Muscle of leg (tissue), 3 donors: ENCODE measurements at regions not wholly inside any gene's neighbourhood (a gene's known extent, or its start where the extent isn't known, plus 50 kb on each side); places are given as distances from the start of the nearest gene placed in this dataset.

Source experiments
- DNase-seq: peaks from one replicate; pipeline ENCODE4 v3.0.0; 2013
- H3K27ac ChIP-seq: one replicate; pipeline ENCODE4 v1.5.1; 2013; ENCODE audit warnings: mild to moderate bottlenecking, low read length, control low read depth
- H3K27me3 ChIP-seq: one replicate; pipeline ENCODE4 v1.6.1; 2013; ENCODE audit warnings: low read length; ENCODE audit not compliant: control insufficient read depth, insufficient read depth
- H3K36me3 ChIP-seq: one replicate; pipeline ENCODE4 v1.6.1; 2013; ENCODE audit warnings: low read length; ENCODE audit not compliant: control insufficient read depth, insufficient read depth
- H3K4me1 ChIP-seq: one replicate; pipeline ENCODE4 v1.6.1; 2013; ENCODE audit warnings: low read length; ENCODE audit not compliant: control insufficient read depth, insufficient read depth
- H3K4me3 ChIP-seq: one replicate; pipeline ENCODE4 v1.5.1; 2013; ENCODE audit warnings: low read length, control low read depth
- H3K9me3 ChIP-seq: replicated peaks from 2 replicates; pipeline ENCODE4 v1.6.1; 2013; ENCODE audit warnings: low read depth, low read length; ENCODE audit not compliant: control insufficient read depth
- whole genome bisulfite sequencing: methylation state at CpG from one replicate; pipeline ENCODE4 v1.1.5; 2013; ENCODE audit warnings: missing lambda C conversion rate; ENCODE audit not compliant: insufficient coverage; 5-methylcytosine and 5-hydroxymethylcytosine counted together

DNA sequence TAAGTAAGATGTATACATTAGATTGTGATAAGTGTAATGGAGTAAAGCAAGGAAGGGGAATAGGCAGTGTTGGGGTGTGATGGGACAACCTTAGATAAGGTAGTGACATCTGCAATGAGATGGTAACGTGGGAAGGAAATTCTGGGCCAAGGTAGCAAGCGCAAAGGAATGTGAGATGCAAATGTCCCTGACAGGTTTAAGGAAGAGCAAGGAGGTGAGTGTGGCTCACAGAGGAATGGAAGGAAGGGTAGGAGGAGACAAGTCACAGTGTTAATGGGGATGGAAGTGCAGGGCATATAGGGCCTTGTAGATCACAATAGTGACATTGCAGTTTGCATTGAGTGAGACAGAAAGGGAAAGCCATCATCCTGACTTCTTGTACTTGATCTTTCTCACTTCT lies 170.9 kb upstream of the FAM98A start:
- no peak for DNase-seq
- Histone ChIP-seq H3K9me3 (no peaks in the 10 kb centered on the region), H3K4me1 (no peaks in the 10 kb centered on the region), H3K4me3 (no peak overlapping the region), H3K36me3 (no peaks in the 10 kb centered on the region), H3K27me3 (no peaks in the 10 kb centered on the region), H3K27ac (no peak overlapping the region)
- 81% methylated on average over 2 of the region's 2 CpGs for WGBS

GRCh38 chr2:33766175-33766574 lies 167.1 kb upstream of the FAM98A start:
- 75% methylated on average over 2 of the region's 4 CpGs for WGBS
- Histone ChIP-seq H3K4me1 (no peaks in the 10 kb centered on the region), H3K27me3 (no peaks in the 10 kb centered on the region), H3K9me3 (no peaks in the 10 kb centered on the region), H3K4me3 (no peak overlapping the region), H3K27ac (no peak overlapping the region), H3K36me3 (no peaks in the 10 kb centered on the region)
- DNase-seq, result no peak

DNA sequence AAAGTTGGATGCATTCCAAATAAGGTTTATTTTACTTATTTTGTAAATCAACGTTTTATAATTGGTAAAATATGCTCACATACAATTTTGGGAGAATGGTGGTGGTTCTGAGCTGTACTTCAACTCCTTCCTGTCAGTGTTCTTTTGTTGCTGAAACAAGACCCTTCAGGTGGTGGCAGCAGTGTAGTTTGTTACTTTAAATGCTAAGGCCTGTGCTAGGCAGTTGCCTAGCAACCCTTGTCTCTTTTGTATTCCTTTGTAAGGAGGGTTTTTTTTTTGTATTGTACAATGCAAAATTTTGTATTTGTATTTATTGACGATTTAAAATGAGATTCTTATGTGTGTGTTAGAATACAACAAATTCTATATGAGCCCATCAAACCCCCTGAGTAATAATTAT lies 166.0 kb upstream of the FAM98A start:
- DNase-seq, result peak; percentile 39
- no peaks in the 10 kb centered on the region for H3K36me3 ChIP-seq
- no peaks in the 10 kb centered on the region for H3K9me3 ChIP-seq
- no peak overlapping the region for H3K4me3 ChIP-seq
- H3K4me1 ChIP-seq, result no peaks in the 10 kb centered on the region
- no peaks in the 10 kb centered on the region for H3K27me3 ChIP-seq
- H3K27ac ChIP-seq, result no peak overlapping the region
- no CpG with 5 or more reads among the region's 2 CpGs for WGBS

DNA sequence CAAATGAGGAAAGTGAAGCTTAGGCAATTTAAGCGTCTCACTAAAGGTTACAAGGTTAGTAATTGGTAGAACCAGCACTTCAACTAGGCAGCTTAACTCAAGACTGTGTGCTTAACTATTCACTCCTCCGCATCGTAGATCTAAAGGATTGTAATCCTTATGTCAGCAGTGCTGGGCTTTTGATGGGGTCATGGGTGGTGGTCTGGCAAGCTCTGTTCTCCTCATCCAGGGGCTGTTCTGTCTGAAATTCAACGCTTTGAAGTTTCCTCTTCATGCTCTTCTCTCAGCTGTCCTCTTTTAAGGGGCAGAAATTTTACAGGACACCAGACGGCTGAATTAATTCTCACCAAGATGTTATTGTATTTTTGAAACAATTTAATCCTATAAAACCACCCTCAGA lies 165.5 kb upstream of the FAM98A start:
- no peaks in the 10 kb centered on the region for H3K4me1 ChIP-seq
- WGBS, result 100% methylated on average over 1 of the region's 5 CpGs
- no peak overlapping the region for H3K4me3 ChIP-seq
- H3K9me3 ChIP-seq, result no peaks in the 10 kb centered on the region
- H3K27ac ChIP-seq, result no peak overlapping the region
- no peaks in the 10 kb centered on the region for H3K27me3 ChIP-seq
- H3K36me3 ChIP-seq, result no peaks in the 10 kb centered on the region
- no peak for DNase-seq

DNA sequence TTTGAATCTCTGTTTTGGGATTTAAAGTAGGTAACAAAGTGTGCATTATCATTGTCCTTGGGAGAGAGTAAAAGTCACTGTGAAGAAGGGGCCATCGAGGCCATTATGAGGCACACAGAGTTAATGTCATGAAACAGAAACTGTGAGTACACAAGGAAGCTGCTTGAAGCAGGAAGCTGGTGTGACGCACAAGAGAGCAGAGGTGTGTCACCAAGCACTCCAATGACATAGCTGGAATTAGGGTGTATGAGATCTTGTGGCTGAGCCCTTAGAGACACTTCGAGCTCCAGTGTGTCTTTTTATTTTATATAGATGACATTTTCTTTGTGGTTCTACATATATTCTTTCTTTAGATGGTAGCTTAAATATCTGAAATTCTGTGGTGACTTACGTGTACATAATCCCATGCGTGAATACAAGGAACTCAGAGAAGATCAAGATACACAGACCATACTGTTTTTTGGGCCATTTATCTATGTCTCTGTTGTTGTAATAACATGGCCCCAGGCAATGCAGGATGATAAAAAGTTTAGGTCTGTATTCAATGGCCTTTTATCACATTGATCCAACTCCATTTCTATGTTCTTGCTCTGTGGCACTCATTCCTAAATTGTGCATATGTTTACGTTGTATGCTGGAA lies 164.7 kb upstream of the FAM98A start:
- no peak for DNase-seq
- 75% methylated on average over 2 of the region's 6 CpGs for WGBS
- Histone ChIP-seq H3K27ac (no peak overlapping the region), H3K9me3 (peaks cover 2% of the 10 kb centered on the region), H3K4me1 (no peaks in the 10 kb centered on the region), H3K36me3 (no peaks in the 10 kb centered on the region), H3K27me3 (no peaks in the 10 kb centered on the region), H3K4me3 (no peak overlapping the region)

DNA sequence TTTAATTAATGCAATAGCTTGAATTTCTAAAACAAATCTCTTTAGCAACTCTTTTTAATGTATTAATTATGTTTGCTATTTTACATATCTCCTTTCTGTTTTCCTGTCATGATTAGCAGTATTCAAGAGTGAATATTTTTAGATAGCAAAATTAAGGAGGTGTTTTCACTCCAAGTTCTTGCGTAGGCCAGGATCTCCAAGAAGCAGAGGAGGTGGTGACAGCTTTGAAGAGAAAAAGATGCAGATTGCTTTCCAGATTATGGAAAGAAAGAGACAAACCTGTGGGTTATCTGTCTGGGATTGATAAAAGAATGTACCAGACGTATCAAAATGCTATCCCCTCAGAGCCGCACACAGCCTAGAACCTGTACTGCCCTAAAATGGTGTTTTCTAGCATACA lies 163.5 kb upstream of the FAM98A start:
- WGBS, result no CpG with 5 or more reads among the region's 3 CpGs
- Histone ChIP-seq H3K36me3 (no peaks in the 10 kb centered on the region), H3K27me3 (no peaks in the 10 kb centered on the region), H3K27ac (no peak overlapping the region), H3K4me3 (no peak overlapping the region), H3K9me3 (peaks cover 2% of the 10 kb centered on the region), H3K4me1 (no peaks in the 10 kb centered on the region)
- DNase-seq, result no peak

DNA sequence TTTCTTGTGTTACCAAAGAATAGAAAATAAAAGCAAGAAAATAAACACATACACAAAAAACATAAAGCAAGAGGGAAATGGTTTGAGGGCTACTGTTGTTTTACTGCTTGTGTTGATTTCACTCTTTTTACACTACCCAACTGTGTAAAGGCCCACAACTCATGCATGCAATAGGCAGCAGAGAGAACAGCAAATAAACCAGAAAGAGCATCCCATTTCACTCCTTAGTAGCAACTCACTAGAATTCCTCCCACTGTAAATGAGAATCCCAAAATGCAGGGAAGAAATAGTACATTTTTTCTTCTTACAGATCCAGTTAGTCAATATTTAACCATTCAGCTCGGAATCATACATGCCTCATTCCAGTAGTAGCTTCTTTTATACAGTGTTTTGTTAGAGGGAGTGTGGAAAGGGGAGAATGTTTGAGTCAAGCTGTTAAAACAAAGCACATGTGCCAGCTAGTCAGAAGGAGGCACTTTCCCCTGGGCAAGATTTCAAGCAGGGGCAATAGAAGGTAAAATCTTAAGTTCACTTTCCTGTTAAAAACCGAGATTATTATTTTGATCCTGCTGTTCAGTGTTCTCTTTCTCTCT lies 147.2 kb upstream of the FAM98A start:
- no peaks in the 10 kb centered on the region for H3K27me3 ChIP-seq
- H3K36me3 ChIP-seq, result no peaks in the 10 kb centered on the region
- no peaks in the 10 kb centered on the region for H3K4me1 ChIP-seq
- H3K9me3 ChIP-seq, result peaks cover 4% of the 10 kb centered on the region
- no peak for DNase-seq
- no peak overlapping the region for H3K4me3 ChIP-seq
- no peak overlapping the region for H3K27ac ChIP-seq
- WGBS, result no CpG with 5 or more reads among the region's 2 CpGs

GRCh38 chr2:33735096-33735495 lies 136.0 kb upstream of the FAM98A start:
- no CpG with 5 or more reads among the region's 1 CpG for WGBS
- no peaks in the 10 kb centered on the region for H3K36me3 ChIP-seq
- peak; percentile 6 for DNase-seq
- H3K27ac ChIP-seq, result no peak overlapping the region
- no peaks in the 10 kb centered on the region for H3K27me3 ChIP-seq
- no peak overlapping the region for H3K4me3 ChIP-seq
- no peaks in the 10 kb centered on the region for H3K4me1 ChIP-seq
- H3K9me3 ChIP-seq, result no peaks in the 10 kb centered on the region

- H3K9me3 ChIP-seq, result no peaks in the 10 kb centered on the region
- H3K27me3 ChIP-seq, result no peaks in the 10 kb centered on the region
- H3K27ac ChIP-seq, result no peak overlapping the region
- no peak for DNase-seq
- H3K4me1 ChIP-seq, result no peaks in the 10 kb centered on the region
- no peaks in the 10 kb centered on the region for H3K36me3 ChIP-seq
- H3K4me3 ChIP-seq, result no peak overlapping the region
Observed at GRCh38 chr2:33730804-33731203, 131.7 kb upstream of the FAM98A start.

GRCh38 chr2:33730193-33730592 lies 131.1 kb upstream of the FAM98A start:
- 100% methylated on average over 1 of the region's 1 CpG for WGBS
- H3K36me3 ChIP-seq, result no peaks in the 10 kb centered on the region
- no peaks in the 10 kb centered on the region for H3K9me3 ChIP-seq
- H3K4me1 ChIP-seq, result no peaks in the 10 kb centered on the region
- no peaks in the 10 kb centered on the region for H3K27me3 ChIP-seq
- no peak for DNase-seq
- H3K27ac ChIP-seq, result no peak overlapping the region
- no peak overlapping the region for H3K4me3 ChIP-seq

DNA sequence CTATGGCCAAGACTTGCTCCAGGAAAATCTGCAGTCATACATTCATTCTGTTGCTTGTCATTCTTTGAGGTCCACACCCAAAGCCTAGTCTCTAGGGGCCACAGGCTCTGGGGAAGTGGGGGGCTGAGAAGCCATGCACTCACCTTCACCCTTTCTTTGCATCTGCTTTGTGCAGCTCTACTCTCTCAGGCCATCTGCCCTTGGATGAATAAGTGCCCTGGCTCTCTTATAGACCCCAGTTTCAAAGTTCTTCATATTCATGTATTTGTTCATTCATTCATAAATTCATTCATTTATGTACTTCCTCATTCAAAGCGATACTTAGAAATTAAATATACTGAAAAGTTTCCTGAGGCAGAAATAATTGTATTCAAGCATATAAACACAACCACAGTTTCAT lies 130.3 kb upstream of the FAM98A start:
- no CpG with 5 or more reads among the region's 1 CpG for WGBS
- Histone ChIP-seq H3K4me3 (no peak overlapping the region), H3K9me3 (no peaks in the 10 kb centered on the region), H3K27ac (no peak overlapping the region), H3K4me1 (no peaks in the 10 kb centered on the region), H3K36me3 (no peaks in the 10 kb centered on the region), H3K27me3 (no peaks in the 10 kb centered on the region)
- DNase-seq, result no peak
